Hepatocyte (in vitro differentiated cells): ENCODE measurements at regions not wholly inside any gene's neighbourhood (a gene's known extent, or its start where the extent isn't known, plus 50 kb on each side); places are given as distances from the start of the nearest gene placed in this dataset.

Source experiments
- DNase-seq: peaks from one replicate; pipeline ENCODE4 v3.0.0-alpha.2; 2016; ENCODE audit warnings: low spot score
- H2AFZ ChIP-seq: fragments of 200-600 bp; sonication (generic); 2 replicates; pipeline ENCODE4 v1.6.0; 2016; ENCODE audit warnings: antibody characterized with exemption, mild to moderate bottlenecking
- H3K27ac ChIP-seq: fragments of 200-600 bp; sonication (generic); 2 replicates; pipeline ENCODE4 v1.5.1; 2016; ENCODE audit warnings: mild to moderate bottlenecking
- H3K27me3 ChIP-seq: fragments of 200-600 bp; sonication (generic); 2 replicates; pipeline ENCODE4 v1.6.1; 2016
- H3K36me3 ChIP-seq: fragments of 200-600 bp; sonication (generic); replicated peaks from 2 replicates; pipeline ENCODE4 v1.5.1; 2016; ENCODE audit warnings: low read depth; ENCODE audit not compliant: insufficient read depth
- H3K4me1 ChIP-seq: fragments of 200-600 bp; sonication (generic); 2 replicates; pipeline ENCODE4 v1.5.1; 2016; ENCODE audit warnings: mild to moderate bottlenecking, moderate library complexity; ENCODE audit not compliant: insufficient read depth
- H3K4me2 ChIP-seq: fragments of 200-600 bp; sonication (generic); 2 replicates; pipeline ENCODE4 v1.6.0; 2016
- H3K4me3 ChIP-seq: fragments of 200-600 bp; sonication (generic); 2 replicates; pipeline ENCODE4 v1.5.1; 2016; ENCODE audit warnings: mild to moderate bottlenecking
- H3K79me2 ChIP-seq: fragments of 200-600 bp; sonication (generic); 2 replicates; pipeline ENCODE4 v1.6.0; 2017; ENCODE audit warnings: mild to moderate bottlenecking
- H3K9me2 ChIP-seq: fragments of 200-600 bp; sonication (generic); replicated peaks from 2 replicates; pipeline ENCODE4 v1.6.0; 2017; ENCODE audit warnings: mild to moderate bottlenecking; ENCODE audit not compliant: insufficient read depth
- H3K9me3 ChIP-seq: fragments of 200-600 bp; sonication (generic); 2 replicates; pipeline ENCODE4 v1.5.1; 2016; ENCODE audit warnings: low read depth, mild to moderate bottlenecking
- H4K20me1 ChIP-seq: fragments of 200-600 bp; sonication (generic); 2 replicates; pipeline ENCODE4 v1.6.0; 2016; ENCODE audit warnings: mild to moderate bottlenecking; ENCODE audit not compliant: insufficient read depth, poor library complexity, severe bottlenecking
- EZH2 ChIP-seq: fragments of 200-600 bp; sonication (generic); IDR thresholded peaks from 2 replicates; pipeline ENCODE4 v1.6.1; 2016; ENCODE audit warnings: antibody characterized with exemption, mild to moderate bottlenecking, borderline replicate concordance
- EZH2phosphoT487 ChIP-seq: fragments of 200-600 bp; sonication (generic); IDR thresholded peaks from one replicate; pipeline ENCODE4 v1.6.1; 2018; ENCODE audit warnings: antibody characterized with exemption, mild to moderate bottlenecking, low read depth, moderate library complexity; ENCODE audit not compliant: unreplicated experiment, severe bottlenecking
- WGBS: methylation state at CpG from one replicate; pipeline ENCODE4 v1.1.6; 2016; ENCODE audit warnings: low lambda C conversion rate; ENCODE audit errors: missing lambda C conversion rate; 5-methylcytosine and 5-hydroxymethylcytosine counted together
- TF ChIP-seq, protein P1 (sequence below): fragments of 200-600 bp; sonication (generic); IDR thresholded peaks from 2 replicates; pipeline ENCODE4 v1.5.1; 2016; ENCODE audit warnings: antibody characterized with exemption, mild to moderate bottlenecking; ENCODE audit not compliant: poor library complexity

DNA sequence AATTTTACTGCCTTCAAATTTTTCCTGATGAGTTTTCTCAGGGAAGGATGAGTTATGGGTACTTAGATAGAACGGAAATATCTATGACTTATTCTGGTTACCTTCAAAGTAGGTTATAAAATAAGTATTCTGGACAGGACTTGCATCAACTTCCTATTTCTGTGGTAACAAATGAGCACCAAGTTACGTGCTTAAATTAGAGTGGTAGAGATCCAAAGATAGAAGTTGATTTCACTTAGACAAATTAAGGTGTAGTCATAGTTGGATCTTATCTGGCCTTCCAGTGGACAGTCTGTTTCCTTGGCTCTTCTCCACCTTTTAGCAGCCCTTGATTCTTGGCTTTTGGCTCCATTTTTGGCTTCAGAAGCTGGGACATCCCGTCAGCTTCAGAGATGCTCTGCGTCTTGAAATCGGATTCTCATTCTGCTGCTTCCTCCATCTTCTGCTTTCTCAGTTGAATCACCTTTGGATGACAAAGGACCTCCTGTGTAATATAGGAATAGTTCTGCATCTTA is 109.9 kb downstream of the ZNF518B start:
- Histone ChIP-seq H3K4me3 (no peak overlapping the region), H3K27ac (no peak overlapping the region), H3K4me1 (no peaks in the 10 kb centered on the region), H3K27me3 (peaks cover 5% of the 10 kb centered on the region), H4K20me1 (no peaks in the 10 kb centered on the region), H2AFZ (no peak overlapping the region), H3K79me2 (no peaks in the 10 kb centered on the region), H3K36me3 (no peaks in the 10 kb centered on the region), H3K9me2 (no peaks in the 10 kb centered on the region), H3K4me2 (no peak overlapping the region), H3K9me3 (no peaks in the 10 kb centered on the region)
- DNase-seq, result no peak
- WGBS, result 91% methylated on average over 5 of the region's 5 CpGs
- TF ChIP-seq EZH2 (no peak), EZH2phosphoT487 (no peak)
- TF ChIP-seq, protein P1, sequence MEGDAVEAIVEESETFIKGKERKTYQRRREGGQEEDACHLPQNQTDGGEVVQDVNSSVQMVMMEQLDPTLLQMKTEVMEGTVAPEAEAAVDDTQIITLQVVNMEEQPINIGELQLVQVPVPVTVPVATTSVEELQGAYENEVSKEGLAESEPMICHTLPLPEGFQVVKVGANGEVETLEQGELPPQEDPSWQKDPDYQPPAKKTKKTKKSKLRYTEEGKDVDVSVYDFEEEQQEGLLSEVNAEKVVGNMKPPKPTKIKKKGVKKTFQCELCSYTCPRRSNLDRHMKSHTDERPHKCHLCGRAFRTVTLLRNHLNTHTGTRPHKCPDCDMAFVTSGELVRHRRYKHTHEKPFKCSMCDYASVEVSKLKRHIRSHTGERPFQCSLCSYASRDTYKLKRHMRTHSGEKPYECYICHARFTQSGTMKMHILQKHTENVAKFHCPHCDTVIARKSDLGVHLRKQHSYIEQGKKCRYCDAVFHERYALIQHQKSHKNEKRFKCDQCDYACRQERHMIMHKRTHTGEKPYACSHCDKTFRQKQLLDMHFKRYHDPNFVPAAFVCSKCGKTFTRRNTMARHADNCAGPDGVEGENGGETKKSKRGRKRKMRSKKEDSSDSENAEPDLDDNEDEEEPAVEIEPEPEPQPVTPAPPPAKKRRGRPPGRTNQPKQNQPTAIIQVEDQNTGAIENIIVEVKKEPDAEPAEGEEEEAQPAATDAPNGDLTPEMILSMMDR, result no peak

DNA sequence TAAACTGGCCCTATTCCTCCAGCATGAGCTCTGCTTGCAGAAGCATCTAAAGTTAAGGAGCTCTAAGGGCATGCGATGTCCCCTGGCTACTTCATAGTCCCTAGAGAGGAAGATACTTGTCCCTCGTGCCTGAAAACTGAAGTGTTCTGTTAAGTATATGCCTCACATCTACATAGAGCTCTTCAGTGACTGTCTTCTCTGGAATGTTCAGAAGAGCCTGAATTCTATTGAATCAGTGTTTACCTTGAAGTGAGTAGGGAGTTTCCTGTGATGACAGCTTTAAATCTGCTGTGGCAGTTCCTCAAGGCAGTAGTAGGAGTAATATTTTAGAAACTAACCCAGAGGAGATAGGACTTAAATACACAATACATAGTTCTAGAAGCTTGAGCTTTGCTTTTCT is 111.2 kb downstream of the ZNF518B start:
- Histone ChIP-seq H2AFZ (no peak overlapping the region), H3K4me1 (no peaks in the 10 kb centered on the region), H3K4me2 (no peak overlapping the region), H4K20me1 (no peaks in the 10 kb centered on the region), H3K9me2 (no peaks in the 10 kb centered on the region), H3K9me3 (no peaks in the 10 kb centered on the region), H3K36me3 (no peaks in the 10 kb centered on the region), H3K79me2 (no peaks in the 10 kb centered on the region), H3K27me3 (peaks cover 5% of the 10 kb centered on the region), H3K4me3 (no peak overlapping the region), H3K27ac (no peak overlapping the region)
- no peak for DNase-seq
- WGBS, result 69% methylated on average over 2 of the region's 2 CpGs
- TF ChIP-seq, protein P1, result no peak

DNA sequence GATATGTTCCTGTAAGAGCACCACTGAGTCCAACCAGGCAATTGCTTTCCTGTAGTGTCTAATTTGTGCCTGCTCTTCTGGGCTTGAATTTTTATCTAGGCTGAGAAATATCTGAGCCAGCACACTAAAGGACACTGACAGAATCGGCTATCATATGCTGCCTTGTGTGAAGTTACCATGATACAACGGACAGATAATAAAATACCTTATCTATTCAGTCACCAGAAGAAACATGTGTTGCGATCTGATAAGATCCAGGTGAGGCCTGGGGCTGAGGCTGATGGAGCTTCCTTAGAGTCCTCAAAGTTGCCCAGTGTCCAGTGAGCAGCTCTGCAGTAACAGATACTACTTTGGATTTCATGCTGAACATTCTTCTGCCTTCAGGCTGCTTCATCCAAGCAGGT is 111.8 kb downstream of the ZNF518B start:
- Histone ChIP-seq H3K4me1 (no peaks in the 10 kb centered on the region), H3K27me3 (peaks cover 5% of the 10 kb centered on the region), H3K4me2 (no peak overlapping the region), H3K27ac (no peak overlapping the region), H3K79me2 (no peaks in the 10 kb centered on the region), H3K9me2 (no peaks in the 10 kb centered on the region), H2AFZ (no peak overlapping the region), H3K4me3 (no peak overlapping the region), H4K20me1 (no peaks in the 10 kb centered on the region), H3K36me3 (no peaks in the 10 kb centered on the region), H3K9me3 (no peaks in the 10 kb centered on the region)
- TF ChIP-seq EZH2phosphoT487 (no peak), EZH2 (no peak)
- TF ChIP-seq, protein P1, result no peak
- 75% methylated on average over 3 of the region's 3 CpGs for WGBS
- no peak for DNase-seq

DNA sequence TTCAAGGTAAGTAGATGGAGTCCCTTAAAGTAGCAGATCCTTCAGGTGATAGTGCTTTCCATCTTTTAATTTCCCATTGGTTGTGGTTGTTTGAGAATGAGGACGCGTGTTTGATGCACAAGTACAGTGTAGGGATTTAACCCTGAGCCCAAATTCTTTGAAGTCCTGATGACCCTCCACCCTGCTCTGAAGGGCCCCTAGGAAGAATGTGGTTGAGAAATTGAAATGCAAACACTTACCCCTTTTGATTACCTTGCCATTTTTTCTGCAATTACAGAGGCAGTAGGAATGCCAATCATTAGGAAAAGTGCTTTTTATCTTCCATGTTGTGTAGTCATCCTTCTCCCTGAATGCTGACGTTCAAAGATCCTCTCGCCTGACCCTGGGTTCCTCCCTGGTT is 112.4 kb downstream of the ZNF518B start:
- Histone ChIP-seq H4K20me1 (no peaks in the 10 kb centered on the region), H3K27ac (no peak overlapping the region), H3K9me3 (no peaks in the 10 kb centered on the region), H3K27me3 (peaks cover 5% of the 10 kb centered on the region), H3K4me1 (no peaks in the 10 kb centered on the region), H3K36me3 (no peaks in the 10 kb centered on the region), H3K79me2 (no peaks in the 10 kb centered on the region), H3K9me2 (no peaks in the 10 kb centered on the region), H3K4me3 (no peak overlapping the region), H2AFZ (no peak overlapping the region), H3K4me2 (no peak overlapping the region)
- WGBS, result 67% methylated on average over 4 of the region's 4 CpGs
- no peak for DNase-seq
- TF ChIP-seq EZH2 (no peak), EZH2phosphoT487 (no peak)
- TF ChIP-seq, protein P1, result no peak
